Neutrophil (primary cell): ENCODE measurements at regions not wholly inside any gene's neighbourhood (a gene's known extent, or its start where the extent isn't known, plus 50 kb on each side); places are given as distances from the start of the nearest gene placed in this dataset.

ENCODE experiments used
- H3K27ac ChIP-seq: fragments of 200-600 bp; sonication (generic); 2 replicates; pipeline ENCODE4 v1.5.1; 2016; ENCODE audit warnings: mild to moderate bottlenecking, moderate library complexity
- H3K27me3 ChIP-seq: fragments of 200-600 bp; sonication (generic); 2 replicates; pipeline ENCODE4 v1.6.0; 2016; ENCODE audit warnings: mild to moderate bottlenecking
- H3K36me3 ChIP-seq: fragments of 200-600 bp; sonication (generic); 2 replicates; pipeline ENCODE4 v1.5.1; 2017
- H3K4me1 ChIP-seq, 2 experiments: fragments of 200-600 bp in 1 of 2; sonication (generic) in 1 of 2; 1 replicate in 1 of 2; 2 replicates in 1 of 2; pipeline versions ENCODE4 v1.5.1 to v1.6.1; 2013 to 2016; ENCODE audit warnings: low read depth in 1 of 2, low read length in 1 of 2, mild to moderate bottlenecking in 1 of 2, moderate library complexity in 1 of 2; ENCODE audit not compliant: control insufficient read depth in 1 of 2, insufficient read depth in 1 of 2
- H3K4me3 ChIP-seq, 2 experiments: fragments of 200-600 bp in 1 of 2; sonication (generic) in 1 of 2; 1 replicate in 1 of 2; 2 replicates in 1 of 2; pipeline ENCODE4 v1.5.1; 2013 to 2016; ENCODE audit warnings: low read depth in 1 of 2, low read length in 1 of 2, mild to moderate bottlenecking in 1 of 2, moderate library complexity in 1 of 2
- H3K9me3 ChIP-seq: fragments of 200-600 bp; sonication (generic); 2 replicates; pipeline ENCODE4 v1.5.1; 2016
- CTCF ChIP-seq: fragments of 200-600 bp; sonication (generic); IDR thresholded peaks from 2 replicates; pipeline ENCODE4 v1.5.1; 2016; ENCODE audit warnings: antibody characterized with exemption

- TF ChIP-seq CTCF = no peak
- no peaks in the 10 kb centered on the region for H3K27me3 ChIP-seq
- H3K4me1 ChIP-seq = no peaks in the 10 kb centered on the region
- H3K4me3 ChIP-seq = no peak overlapping the region
- H3K27ac ChIP-seq = no peak overlapping the region
- H3K36me3 ChIP-seq = no peaks in the 10 kb centered on the region
- H3K9me3 ChIP-seq = no peaks in the 10 kb centered on the region
These were observed 1024.0 kb downstream of the GRIK2 start for GRCh38 chr6:102417368-102417998.

- Histone ChIP-seq H3K36me3 (no peaks in the 10 kb centered on the region), H3K27ac (no peak overlapping the region), H3K27me3 (no peaks in the 10 kb centered on the region), H3K9me3 (no peaks in the 10 kb centered on the region), H3K4me1 (no peaks in the 10 kb centered on the region), H3K4me3 (no peak overlapping the region)
- TF ChIP-seq CTCF = no peak
These were observed 1022.4 kb downstream of the GRIK2 start for GRCh38 chr6:102415891-102416290.

GRCh38 chr6:102411796-102412195 is 1018.3 kb downstream of the GRIK2 start:
- Histone ChIP-seq H3K27me3 (no peaks in the 10 kb centered on the region), H3K4me1 (no peaks in the 10 kb centered on the region), H3K27ac (no peak overlapping the region), H3K9me3 (no peaks in the 10 kb centered on the region), H3K36me3 (no peaks in the 10 kb centered on the region), H3K4me3 (no peak overlapping the region)
- TF ChIP-seq CTCF = no peak

DNA sequence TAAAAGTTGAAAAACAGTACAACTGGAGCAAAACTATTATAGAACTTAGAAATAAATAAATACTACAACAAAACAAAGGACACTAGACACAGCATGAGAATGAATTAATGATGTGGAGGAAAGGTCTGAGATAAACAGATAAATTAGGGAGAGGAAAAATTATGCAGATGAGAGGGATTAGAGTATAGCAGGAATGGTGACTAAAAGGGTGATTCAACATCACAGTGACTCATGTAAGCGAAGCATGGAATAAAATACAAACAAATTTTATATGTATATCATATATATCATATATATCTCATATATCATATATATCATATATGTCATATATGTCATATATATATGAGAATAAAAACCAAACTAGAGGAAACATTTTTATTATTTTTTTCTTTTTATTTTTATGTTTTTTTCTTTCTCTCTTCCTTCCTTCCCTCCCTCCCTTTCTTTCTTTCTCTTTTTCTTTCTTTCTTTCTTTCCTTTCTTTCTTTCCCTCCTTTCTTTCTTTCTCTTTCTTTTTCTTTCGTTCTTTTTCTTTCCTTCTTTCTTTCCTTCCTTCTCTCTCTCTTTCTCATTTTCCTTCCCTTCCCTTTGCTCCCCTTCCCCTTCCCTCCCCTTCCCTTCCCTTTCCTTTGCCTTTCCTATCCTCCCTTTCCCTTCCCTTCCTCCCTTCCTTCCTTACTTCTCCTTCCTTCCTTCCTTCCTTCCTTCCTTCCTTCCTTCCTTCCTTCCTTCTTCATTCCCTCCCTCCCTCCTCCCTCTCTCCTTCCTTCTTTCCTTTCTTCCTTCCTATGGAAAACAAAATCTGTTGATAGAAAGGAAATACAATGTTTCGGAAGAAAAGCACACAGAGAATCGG is 1014.6 kb downstream of the GRIK2 start:
- H3K36me3 ChIP-seq = no peaks in the 10 kb centered on the region
- TF ChIP-seq CTCF = no peak

DNA sequence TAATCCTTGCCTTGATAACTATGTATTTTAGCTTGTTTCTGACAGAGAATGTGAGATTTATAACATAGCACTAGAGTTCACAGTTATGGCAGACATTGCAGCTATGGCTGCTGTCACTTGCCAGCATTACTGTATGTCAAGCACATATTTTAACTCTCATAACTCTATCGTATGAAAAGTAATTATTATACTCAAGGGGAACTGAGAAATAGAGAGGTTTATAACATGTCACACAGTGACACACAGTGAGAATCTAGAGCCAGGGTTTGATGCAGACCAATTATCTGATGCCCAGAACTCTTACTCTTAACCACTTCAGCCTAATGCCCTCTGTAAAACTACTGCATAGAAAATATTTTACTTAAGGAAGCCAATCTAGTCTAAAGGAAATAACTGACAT is 1012.4 kb downstream of the GRIK2 start:
- Histone ChIP-seq H3K4me3 (no peak overlapping the region), H3K4me1 (no peaks in the 10 kb centered on the region), H3K36me3 (no peaks in the 10 kb centered on the region), H3K27ac (no peak overlapping the region), H3K9me3 (no peaks in the 10 kb centered on the region), H3K27me3 (no peaks in the 10 kb centered on the region)
- no peak for TF ChIP-seq CTCF

More for the DNA sequence above, 1014.6 kb downstream of the GRIK2 start:
- H3K27me3 ChIP-seq = no peaks in the 10 kb centered on the region
- H3K4me3 ChIP-seq = no peak overlapping the region
- no peaks in the 10 kb centered on the region for H3K9me3 ChIP-seq
- H3K27ac ChIP-seq = no peak overlapping the region
- H3K4me1 ChIP-seq = no peaks in the 10 kb centered on the region
